ENCODE measurements at regions not wholly inside any gene's neighbourhood (a gene's known extent, or its start where the extent isn't known, plus 50 kb on each side); places are given as distances from the start of the nearest gene placed in this dataset.

- H3K9ac ChIP-seq (ENCODE audit: insufficient read depth, low read depth, low read length) = no peak overlapping the region
- H3K27ac ChIP-seq (ENCODE audit: extremely low read length, insufficient read depth, low read length) = no peak overlapping the region
- no peaks in the 10 kb centered on the region for H3K79me2 ChIP-seq (ENCODE audit: insufficient read depth, low read length)
- H3K4me3 ChIP-seq (replicated peaks in 1 of 3; ENCODE audit: insufficient read depth in 1 of 3, low read depth in 2 of 3, low read length in 3 of 3) = no peak overlapping the region
- no peak overlapping the region for H2AFZ ChIP-seq (ENCODE audit: low read length)
- no TSS peak for BruUV-seq (replicated peaks)
- POLR2A ChIA-PET = no interaction called here
- FAIRE-seq (no peak), DNase-seq (ENCODE audit: low spot score) (no peak), ATAC-seq (no peak)
- no peaks in the 10 kb centered on the region for H3K4me1 ChIP-seq (ENCODE audit: insufficient read depth, low read length)
- no peak overlapping the region for H3K4me2 ChIP-seq (ENCODE audit: low read depth, low read length)
- H3K9me3 ChIP-seq (ENCODE audit: low read length) = no peaks in the 10 kb centered on the region
- in situ Hi-C loops (cut with HindIII; ENCODE audit: extremely low pct_ligation_motif_present, low pct_unique_long_range_greater_than_20kb) (no loop called here), intact Hi-C loops (cut with micrococcal nuclease; ENCODE audit: unreplicated experiment) (no loop called here)
- CTCF ChIA-PET (ENCODE audit: low intra/inter-chr PET ratio, low total read pairs) = no interaction called here
- no peaks in the 10 kb centered on the region for H4K20me1 ChIP-seq (ENCODE audit: insufficient read depth, low read length)
- no peaks in the 10 kb centered on the region for H3K27me3 ChIP-seq (ENCODE audit: control insufficient read depth in 1 of 2, insufficient read depth in 2 of 2, low read length in 2 of 2)
- no peaks in the 10 kb centered on the region for H3K36me3 ChIP-seq (replicated peaks in 1 of 2; ENCODE audit: control insufficient read depth in 1 of 2, insufficient read depth in 2 of 2, low read length in 2 of 2)
- 25% methylated on average over 6 of the region's 6 CpGs for WGBS (ENCODE audit: low lambda C conversion rate)
- no peak for TF ChIP-seq ZFAT (CRISPR knock-in tag; conservative IDR thresholded peaks at IDR 0.05)
- TF ChIP-seq PRDM10 (CRISPR knock-in tag; IDR thresholded peaks at IDR 0.05; ENCODE audit: low read depth) = no peak
- no peak for TF ChIP-seq MEIS1 (CRISPR knock-in tag; IDR thresholded peaks at IDR 0.05; ENCODE audit: borderline replicate concordance)
- no peak for TF ChIP-seq KMT2A (CRISPR knock-in tag; IDR thresholded peaks at IDR 0.05)
- no peak for TF ChIP-seq CHD2 (IDR thresholded peaks at IDR 0.05; ENCODE audit: low read depth, low read length)
- no peak for TF ChIP-seq ZNF407 (CRISPR knock-in tag; IDR thresholded peaks at IDR 0.05; ENCODE audit: not compliant biosample characterization)
- TF ChIP-seq TFDP1 (CRISPR knock-in tag; IDR thresholded peaks at IDR 0.05; ENCODE audit: borderline replicate concordance) = no peak
- TF ChIP-seq MAFK (conservative IDR thresholded peaks at IDR 0.05 in 1 of 2, IDR thresholded peaks at IDR 0.05 in 1 of 2; ENCODE audit: low read length in 2 of 2) = no peak
These were observed 1116.3 kb downstream of the FAT4 start for GRCh38 chr4:126431049-126431448.
